SJCRH30 (cell line): ENCODE measurements at regions not wholly inside any gene's neighbourhood (a gene's known extent, or its start where the extent isn't known, plus 50 kb on each side); places are given as distances from the start of the nearest gene placed in this dataset.

Experiments used
- DNase-seq, 2 experiments: peaks; one replicate each; pipeline ENCODE4 v3.0.0-alpha.2; 2015 to 2020
- H3K27ac ChIP-seq: fragments of 250-450 bp; sonication (Bioruptor Pico); 2 replicates; pipeline ENCODE4 v1.5.1; 2020; ENCODE audit warnings: mild to moderate bottlenecking, moderate library complexity
- H3K27me3 ChIP-seq: fragments of 250-450 bp; sonication (Bioruptor Pico); 2 replicates; pipeline ENCODE4 v1.5.1; 2020; ENCODE audit warnings: mild to moderate bottlenecking, moderate library complexity
- H3K36me3 ChIP-seq: fragments of 250-450 bp; sonication (Bioruptor Pico); 2 replicates; pipeline ENCODE4 v1.5.1; 2020; ENCODE audit warnings: mild to moderate bottlenecking, moderate library complexity
- H3K4me1 ChIP-seq: fragments of 250-450 bp; sonication (Bioruptor Pico); 2 replicates; pipeline ENCODE4 v1.5.1; 2020; ENCODE audit warnings: mild to moderate bottlenecking, moderate library complexity
- H3K4me3 ChIP-seq: fragments of 250-450 bp; sonication (Bioruptor Pico); 2 replicates; pipeline ENCODE4 v1.5.1; 2020; ENCODE audit warnings: mild to moderate bottlenecking, moderate library complexity
- H3K9me3 ChIP-seq: fragments of 250-450 bp; sonication (Bioruptor Pico); replicated peaks from 2 replicates; pipeline ENCODE4 v1.5.1; 2020; ENCODE audit warnings: mild to moderate bottlenecking, moderate library complexity

DNA sequence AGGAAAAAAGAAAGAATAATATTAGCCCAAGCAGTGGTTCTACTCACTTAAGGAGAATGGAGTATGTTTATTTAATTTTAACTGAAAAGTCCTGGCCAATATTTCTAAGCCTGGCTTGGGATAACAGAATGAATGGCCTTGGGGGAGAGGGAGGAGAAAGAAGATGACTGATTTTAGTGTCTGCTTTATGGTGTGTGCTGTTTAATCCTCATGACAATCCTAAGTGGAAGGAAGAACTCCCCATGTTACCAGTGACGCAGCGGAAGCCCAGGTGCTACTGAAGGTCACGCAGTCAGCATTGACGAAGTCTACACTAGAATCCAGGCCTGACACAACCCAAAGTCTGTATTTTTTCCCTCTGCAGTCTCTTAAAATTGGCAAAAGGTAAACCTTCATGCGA, 50.5 kb downstream of the PALM2AKAP2 start:
- Histone ChIP-seq H3K4me1 (peaks cover 3% of the 10 kb centered on the region), H3K36me3 (peaks cover 46% of the 10 kb centered on the region), H3K9me3 (peaks cover 7% of the 10 kb centered on the region), H3K27me3 (no peaks in the 10 kb centered on the region), H3K27ac (no peak overlapping the region), H3K4me3 (no peak overlapping the region)
- DNase-seq: no peak

DNA sequence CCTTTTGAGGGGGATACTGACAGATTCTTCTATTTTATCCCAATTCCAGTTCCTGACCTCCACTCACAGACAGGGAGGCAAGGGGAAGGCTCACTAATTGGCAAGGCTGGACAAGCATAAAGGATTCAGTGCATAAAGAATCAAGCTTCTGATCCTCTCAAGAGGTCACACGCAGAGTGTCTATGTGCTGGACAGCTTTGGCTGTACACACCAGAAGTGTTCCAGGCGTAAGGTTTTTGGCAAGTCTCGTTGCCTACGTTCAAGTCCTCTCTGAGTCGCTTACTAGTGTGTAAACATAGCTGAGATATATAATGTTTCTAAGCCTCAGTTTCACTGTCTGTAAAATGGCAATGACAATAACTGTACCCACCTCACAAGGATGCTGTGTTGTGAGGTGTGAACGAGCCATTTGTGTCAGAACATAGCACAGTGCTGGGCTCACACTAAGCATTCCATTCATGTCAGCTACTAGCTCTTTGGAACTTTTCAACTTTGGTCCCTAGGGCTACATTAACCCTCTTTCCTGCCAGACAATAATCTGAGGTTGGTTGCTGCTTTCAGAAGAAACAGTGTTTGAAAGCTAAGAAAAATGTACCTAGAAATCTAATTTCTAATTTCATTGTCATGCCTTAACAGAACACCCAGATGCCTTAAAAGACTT, 52.1 kb downstream of the PALM2AKAP2 start:
- DNase-seq: no peak
- no peaks in the 10 kb centered on the region for H3K27me3 ChIP-seq
- H3K4me3 ChIP-seq: no peak overlapping the region
- H3K9me3 ChIP-seq: peaks cover 9% of the 10 kb centered on the region
- no peak overlapping the region for H3K27ac ChIP-seq
- peaks cover 3% of the 10 kb centered on the region for H3K4me1 ChIP-seq
- H3K36me3 ChIP-seq: peaks cover 43% of the 10 kb centered on the region

DNA sequence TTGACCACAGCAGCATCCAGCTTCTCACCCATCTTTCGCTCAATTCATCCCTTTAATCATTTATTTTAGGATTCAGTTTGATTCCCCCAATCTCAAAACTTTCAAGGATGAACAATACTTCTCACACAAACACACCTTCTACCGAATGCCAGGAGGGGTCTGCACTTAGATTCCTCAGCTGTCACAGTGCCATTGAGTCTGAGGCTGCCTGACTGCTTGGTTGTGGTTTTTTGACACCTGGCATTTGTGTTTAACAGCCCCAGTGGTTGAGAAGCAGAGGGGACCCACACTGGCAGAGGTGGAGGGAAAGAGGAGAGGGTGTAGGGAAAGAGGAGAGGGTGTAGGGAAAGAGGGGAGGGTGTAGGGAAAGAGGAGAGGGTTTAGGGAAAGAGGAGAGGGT, 54.9 kb downstream of the PALM2AKAP2 start:
- no peak for DNase-seq
- Histone ChIP-seq H3K27me3 (no peaks in the 10 kb centered on the region), H3K4me1 (peaks cover 3% of the 10 kb centered on the region), H3K27ac (no peak overlapping the region), H3K9me3 (peaks cover 11% of the 10 kb centered on the region), H3K4me3 (no peak overlapping the region), H3K36me3 (peaks cover 32% of the 10 kb centered on the region)

DNA sequence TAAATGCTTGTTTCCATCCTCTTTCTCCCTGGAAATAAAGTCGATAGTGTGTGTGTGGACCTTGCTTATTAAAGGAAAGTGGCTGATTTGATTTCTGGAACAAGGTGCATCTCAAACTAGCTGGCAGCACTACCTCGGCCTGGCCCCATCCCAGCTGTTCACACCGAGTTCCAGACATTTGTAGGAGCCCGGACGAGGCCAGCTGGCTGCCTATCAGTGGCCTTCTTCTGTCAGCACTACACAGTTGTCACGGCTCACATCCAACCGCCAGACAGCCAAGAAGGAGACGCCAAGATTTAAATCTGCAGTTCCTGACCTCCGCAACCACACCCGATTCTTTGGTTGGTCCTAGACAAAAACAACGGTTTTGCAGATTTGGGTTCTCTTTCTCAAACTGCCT, 63.6 kb downstream of the PALM2AKAP2 start:
- Histone ChIP-seq H3K4me1 (peaks cover 52% of the 10 kb centered on the region), H3K27me3 (no peaks in the 10 kb centered on the region), H3K36me3 (no peaks in the 10 kb centered on the region; the same call in 1 of the 2 replicates), H3K9me3 (peaks cover 9% of the 10 kb centered on the region), H3K27ac (peak overlapping the region; percentile 79), H3K4me3 (no peak overlapping the region)
- peak; percentile 96 for DNase-seq

GRCh38 chr9:109845226-109845625, 65.2 kb downstream of the PALM2AKAP2 start:
- Histone ChIP-seq H3K36me3 (no peaks in the 10 kb centered on the region; the same call in 1 of the 2 replicates), H3K27ac (no peak overlapping the region; the same call in 1 of the 2 replicates), H3K4me1 (peaks cover 51% of the 10 kb centered on the region), H3K9me3 (peaks cover 6% of the 10 kb centered on the region), H3K27me3 (no peaks in the 10 kb centered on the region), H3K4me3 (no peak overlapping the region)
- no peak for DNase-seq

GRCh38 chr9:109846776-109847175, 66.8 kb downstream of the PALM2AKAP2 start:
- Histone ChIP-seq H3K36me3 (peaks cover 7% of the 10 kb centered on the region; the same call in 1 of the 2 replicates), H3K27me3 (no peaks in the 10 kb centered on the region), H3K4me3 (no peak overlapping the region), H3K27ac (peak overlapping the region; percentile 62), H3K4me1 (peaks cover 45% of the 10 kb centered on the region), H3K9me3 (no peaks in the 10 kb centered on the region)
- peak; percentile 86 to 88 for DNase-seq

GRCh38 chr9:109852556-109852955, 72.6 kb downstream of the PALM2AKAP2 start:
- Histone ChIP-seq H3K4me1 (peaks cover 12% of the 10 kb centered on the region), H3K4me3 (no peak overlapping the region), H3K27me3 (no peaks in the 10 kb centered on the region), H3K36me3 (peaks cover 11% of the 10 kb centered on the region; the same call in 1 of the 2 replicates), H3K27ac (no peak overlapping the region), H3K9me3 (no peaks in the 10 kb centered on the region)
- DNase-seq: no peak

- Histone ChIP-seq H3K27ac (no peak overlapping the region), H3K27me3 (no peaks in the 10 kb centered on the region), H3K36me3 (peaks cover 11% of the 10 kb centered on the region; the same call in 1 of the 2 replicates), H3K9me3 (no peaks in the 10 kb centered on the region), H3K4me3 (no peak overlapping the region), H3K4me1 (peaks cover 8% of the 10 kb centered on the region; the same call in 1 of the 2 replicates)
- DNase-seq: no peak
These were observed 75.5 kb downstream of the PALM2AKAP2 start for GRCh38 chr9:109855540-109855939.

- Histone ChIP-seq H3K4me1 (peaks cover 8% of the 10 kb centered on the region; the same call in 1 of the 2 replicates), H3K27me3 (no peaks in the 10 kb centered on the region), H3K9me3 (no peaks in the 10 kb centered on the region), H3K4me3 (no peak overlapping the region), H3K36me3 (peaks cover 4% of the 10 kb centered on the region; the same call in 1 of the 2 replicates), H3K27ac (no peak overlapping the region)
- no peak for DNase-seq
These were observed 76.8 kb downstream of the PALM2AKAP2 start for GRCh38 chr9:109856785-109857184.

GRCh38 chr9:109857336-109857735, 77.3 kb downstream of the PALM2AKAP2 start:
- Histone ChIP-seq H3K27ac (no peak overlapping the region), H3K4me1 (peaks cover 8% of the 10 kb centered on the region; the same call in 1 of the 2 replicates)

DNA sequence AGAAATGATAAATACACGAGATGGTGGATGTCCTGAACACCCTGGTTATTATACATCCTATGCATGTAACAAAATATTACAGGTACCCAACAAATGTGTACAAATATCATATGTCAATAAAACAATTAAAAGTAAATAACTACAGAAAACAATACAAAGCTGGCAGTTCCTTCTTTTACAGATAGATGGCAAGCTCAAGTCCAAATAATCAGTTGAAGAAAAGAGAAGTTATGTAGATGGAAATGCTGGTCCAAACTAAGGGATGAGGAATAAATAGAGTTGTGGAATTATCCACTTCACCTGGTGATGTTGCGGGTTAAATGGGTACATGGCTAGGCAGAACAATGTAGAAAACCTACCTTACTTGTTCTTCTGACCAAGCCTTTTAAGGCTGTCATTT, 79.4 kb downstream of the PALM2AKAP2 start:
- no peaks in the 10 kb centered on the region for H3K9me3 ChIP-seq
- no peaks in the 10 kb centered on the region for H3K36me3 ChIP-seq
- H3K27me3 ChIP-seq: no peaks in the 10 kb centered on the region
- H3K27ac ChIP-seq: no peak overlapping the region
- H3K4me1 ChIP-seq: peaks cover 8% of the 10 kb centered on the region; the same call in 1 of the 2 replicates
- H3K4me3 ChIP-seq: no peak overlapping the region
- no peak for DNase-seq

More at GRCh38 chr9:109857336-109857735, 77.3 kb downstream of the PALM2AKAP2 start:
- Histone ChIP-seq H3K9me3 (no peaks in the 10 kb centered on the region), H3K27me3 (no peaks in the 10 kb centered on the region), H3K4me3 (no peak overlapping the region), H3K36me3 (no peaks in the 10 kb centered on the region)
- no peak for DNase-seq

- no peaks in the 10 kb centered on the region for H3K27me3 ChIP-seq
- H3K27ac ChIP-seq: no peak overlapping the region
- H3K9me3 ChIP-seq: no peaks in the 10 kb centered on the region
- H3K4me3 ChIP-seq: no peak overlapping the region
- DNase-seq: no peak
- peaks cover 4% of the 10 kb centered on the region; the same call in 1 of the 2 replicates for H3K4me1 ChIP-seq
- no peaks in the 10 kb centered on the region for H3K36me3 ChIP-seq
These were observed 80.5 kb downstream of the PALM2AKAP2 start for GRCh38 chr9:109860521-109860920.

- H3K36me3 ChIP-seq: no peaks in the 10 kb centered on the region
- no peak for DNase-seq
- H3K27me3 ChIP-seq: no peaks in the 10 kb centered on the region
- H3K4me1 ChIP-seq: peaks cover 1% of the 10 kb centered on the region; the same call in 1 of the 2 replicates
- H3K9me3 ChIP-seq: no peaks in the 10 kb centered on the region
- no peak overlapping the region for H3K27ac ChIP-seq
- H3K4me3 ChIP-seq: no peak overlapping the region
These were observed 81.5 kb downstream of the PALM2AKAP2 start for GRCh38 chr9:109861499-109861898.

DNA sequence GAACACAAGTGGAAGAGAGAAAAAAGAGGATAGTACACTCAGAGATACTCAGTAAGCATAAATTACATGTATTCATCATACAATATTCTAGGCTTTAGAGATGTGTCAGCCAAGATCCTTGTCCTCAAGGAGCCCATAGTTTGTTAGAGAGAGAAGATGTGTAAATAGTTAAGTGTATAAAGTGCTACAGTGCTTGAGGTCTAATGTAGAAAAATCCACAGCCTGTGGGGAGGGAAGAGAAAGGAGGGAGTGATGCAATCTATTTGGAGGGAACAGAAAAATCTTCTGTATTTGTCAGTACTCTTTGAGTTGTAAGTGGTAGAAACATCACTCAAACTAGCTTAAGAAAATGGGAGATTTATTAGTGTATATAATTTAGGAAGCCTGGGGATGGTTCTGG, 81.9 kb downstream of the PALM2AKAP2 start:
- DNase-seq: no peak
- Histone ChIP-seq H3K27ac (no peak overlapping the region), H3K9me3 (no peaks in the 10 kb centered on the region), H3K4me1 (peaks cover 3% of the 10 kb centered on the region; the same call in 1 of the 2 replicates), H3K36me3 (no peaks in the 10 kb centered on the region), H3K4me3 (no peak overlapping the region), H3K27me3 (no peaks in the 10 kb centered on the region)

- no peak overlapping the region for H3K4me3 ChIP-seq
- H3K4me1 ChIP-seq: peaks cover 3% of the 10 kb centered on the region; the same call in 1 of the 2 replicates
- no peaks in the 10 kb centered on the region for H3K27me3 ChIP-seq
- no peak for DNase-seq
- no peaks in the 10 kb centered on the region for H3K36me3 ChIP-seq
- H3K27ac ChIP-seq: no peak overlapping the region
- no peaks in the 10 kb centered on the region for H3K9me3 ChIP-seq
These were observed 82.5 kb downstream of the PALM2AKAP2 start for GRCh38 chr9:109862452-109862851.

DNA sequence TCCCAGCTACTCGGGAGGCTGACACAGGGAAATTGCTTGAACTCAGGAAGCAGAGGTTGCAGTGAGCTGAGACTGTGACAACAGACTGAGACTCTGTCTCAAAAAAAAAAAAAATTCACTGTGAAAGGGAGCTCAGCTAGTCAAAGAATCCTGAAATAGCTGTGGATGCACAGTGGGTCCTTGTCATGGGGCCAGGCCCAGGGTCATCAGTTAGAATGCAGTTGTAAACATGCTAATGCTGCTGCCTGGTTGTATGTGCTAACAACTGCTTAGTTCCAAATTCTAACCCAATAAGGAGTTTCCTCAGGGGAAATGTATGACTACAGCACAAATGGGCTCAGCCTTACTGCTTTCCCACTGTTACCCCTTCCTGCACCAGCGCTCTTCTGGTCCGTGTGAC, 84.0 kb downstream of the PALM2AKAP2 start:
- no peak overlapping the region for H3K27ac ChIP-seq
- peaks cover 3% of the 10 kb centered on the region; the same call in 1 of the 2 replicates for H3K4me1 ChIP-seq
- no peaks in the 10 kb centered on the region for H3K9me3 ChIP-seq
- 0 out of 2 replicates have a peak, but pooled peaks cover 4% of the 10 kb centered on the region for H3K36me3 ChIP-seq
- H3K27me3 ChIP-seq: no peaks in the 10 kb centered on the region
- no peak overlapping the region for H3K4me3 ChIP-seq
- DNase-seq: no peak
